BE2C (cell line): ENCODE measurements at regions not wholly inside any gene's neighbourhood (a gene's known extent, or its start where the extent isn't known, plus 50 kb on each side); places are given as distances from the start of the nearest gene placed in this dataset.

Experiments used
- DNase-seq: peaks from one replicate; pipeline ENCODE4 v3.0.0-alpha.2; 2020
- H3K27me3 ChIP-seq: fragments of 250-450 bp; sonication (Bioruptor Pico); 2 replicates; pipeline ENCODE4 v1.5.1; 2020; ENCODE audit warnings: mild to moderate bottlenecking
- H3K36me3 ChIP-seq: fragments of 250-450 bp; sonication (Bioruptor Pico); 2 replicates; pipeline ENCODE4 v1.5.1; 2020; ENCODE audit warnings: mild to moderate bottlenecking
- H3K4me1 ChIP-seq: fragments of 250-450 bp; sonication (Bioruptor Pico); 2 replicates; pipeline ENCODE4 v1.5.1; 2020
- H3K4me3 ChIP-seq: 2 replicates; pipeline ENCODE4 v1.5.1; 2011; ENCODE audit warnings: low read depth, low read length
- H3K9me3 ChIP-seq: fragments of 250-450 bp; sonication (Bioruptor Pico); 2 replicates; pipeline ENCODE4 v1.5.1; 2020
- TF ChIP-seq, protein P1 (sequence below): IDR thresholded peaks from 2 replicates; pipeline ENCODE4 v1.5.1; 2012; ENCODE audit warnings: mild to moderate bottlenecking, low read depth, low read length

DNA sequence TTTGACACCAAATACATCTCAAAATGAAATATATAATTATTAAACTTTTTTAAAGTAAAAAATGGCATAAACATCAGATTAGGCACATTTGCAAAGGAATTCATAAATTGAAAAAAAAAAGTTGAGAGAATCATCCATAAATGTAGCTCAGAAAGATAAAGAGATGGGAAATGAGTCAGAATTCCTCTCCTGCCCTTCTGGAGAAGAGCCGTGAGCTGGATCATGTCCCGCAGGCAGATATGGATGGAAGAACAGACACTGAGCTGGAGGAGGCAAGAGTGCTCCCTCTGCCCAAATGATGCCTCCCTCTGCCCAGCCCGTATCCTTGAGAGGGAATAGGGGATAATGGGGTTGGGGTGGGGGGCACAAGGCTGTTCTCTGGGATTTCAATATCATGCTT lies 190.9 kb downstream of the TFCP2L1 start:
- Histone ChIP-seq H3K9me3 (no peaks in the 10 kb centered on the region), H3K27me3 (no peaks in the 10 kb centered on the region), H3K4me3 (no peak overlapping the region), H3K4me1 (no peaks in the 10 kb centered on the region), H3K36me3 (no peaks in the 10 kb centered on the region)
- TF ChIP-seq, protein P1, sequence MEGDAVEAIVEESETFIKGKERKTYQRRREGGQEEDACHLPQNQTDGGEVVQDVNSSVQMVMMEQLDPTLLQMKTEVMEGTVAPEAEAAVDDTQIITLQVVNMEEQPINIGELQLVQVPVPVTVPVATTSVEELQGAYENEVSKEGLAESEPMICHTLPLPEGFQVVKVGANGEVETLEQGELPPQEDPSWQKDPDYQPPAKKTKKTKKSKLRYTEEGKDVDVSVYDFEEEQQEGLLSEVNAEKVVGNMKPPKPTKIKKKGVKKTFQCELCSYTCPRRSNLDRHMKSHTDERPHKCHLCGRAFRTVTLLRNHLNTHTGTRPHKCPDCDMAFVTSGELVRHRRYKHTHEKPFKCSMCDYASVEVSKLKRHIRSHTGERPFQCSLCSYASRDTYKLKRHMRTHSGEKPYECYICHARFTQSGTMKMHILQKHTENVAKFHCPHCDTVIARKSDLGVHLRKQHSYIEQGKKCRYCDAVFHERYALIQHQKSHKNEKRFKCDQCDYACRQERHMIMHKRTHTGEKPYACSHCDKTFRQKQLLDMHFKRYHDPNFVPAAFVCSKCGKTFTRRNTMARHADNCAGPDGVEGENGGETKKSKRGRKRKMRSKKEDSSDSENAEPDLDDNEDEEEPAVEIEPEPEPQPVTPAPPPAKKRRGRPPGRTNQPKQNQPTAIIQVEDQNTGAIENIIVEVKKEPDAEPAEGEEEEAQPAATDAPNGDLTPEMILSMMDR: no peak
- DNase-seq: no peak

DNA sequence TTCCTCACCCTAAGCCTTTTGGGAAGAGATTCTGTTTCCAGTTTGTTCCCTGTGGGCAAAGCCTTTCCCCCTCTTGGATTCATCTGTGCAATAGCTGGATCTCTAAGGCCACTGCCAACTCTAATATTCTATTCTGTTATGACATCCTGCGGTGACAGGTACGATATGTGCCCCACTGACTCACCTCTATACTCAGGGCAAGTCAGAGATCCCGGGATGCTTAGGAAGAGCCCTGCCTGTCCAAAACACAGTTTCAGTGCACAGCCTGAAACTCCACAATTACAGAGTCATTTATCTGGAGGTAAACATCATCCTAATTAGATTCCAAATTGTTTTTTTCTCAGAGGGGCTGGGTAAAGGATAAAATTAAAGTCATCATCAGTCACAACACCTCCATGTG lies 190.2 kb downstream of the TFCP2L1 start:
- Histone ChIP-seq H3K9me3 (no peaks in the 10 kb centered on the region), H3K27me3 (no peaks in the 10 kb centered on the region), H3K36me3 (no peaks in the 10 kb centered on the region), H3K4me1 (no peaks in the 10 kb centered on the region), H3K4me3 (no peak overlapping the region)
- no peak for DNase-seq
- TF ChIP-seq, protein P1: no peak

DNA sequence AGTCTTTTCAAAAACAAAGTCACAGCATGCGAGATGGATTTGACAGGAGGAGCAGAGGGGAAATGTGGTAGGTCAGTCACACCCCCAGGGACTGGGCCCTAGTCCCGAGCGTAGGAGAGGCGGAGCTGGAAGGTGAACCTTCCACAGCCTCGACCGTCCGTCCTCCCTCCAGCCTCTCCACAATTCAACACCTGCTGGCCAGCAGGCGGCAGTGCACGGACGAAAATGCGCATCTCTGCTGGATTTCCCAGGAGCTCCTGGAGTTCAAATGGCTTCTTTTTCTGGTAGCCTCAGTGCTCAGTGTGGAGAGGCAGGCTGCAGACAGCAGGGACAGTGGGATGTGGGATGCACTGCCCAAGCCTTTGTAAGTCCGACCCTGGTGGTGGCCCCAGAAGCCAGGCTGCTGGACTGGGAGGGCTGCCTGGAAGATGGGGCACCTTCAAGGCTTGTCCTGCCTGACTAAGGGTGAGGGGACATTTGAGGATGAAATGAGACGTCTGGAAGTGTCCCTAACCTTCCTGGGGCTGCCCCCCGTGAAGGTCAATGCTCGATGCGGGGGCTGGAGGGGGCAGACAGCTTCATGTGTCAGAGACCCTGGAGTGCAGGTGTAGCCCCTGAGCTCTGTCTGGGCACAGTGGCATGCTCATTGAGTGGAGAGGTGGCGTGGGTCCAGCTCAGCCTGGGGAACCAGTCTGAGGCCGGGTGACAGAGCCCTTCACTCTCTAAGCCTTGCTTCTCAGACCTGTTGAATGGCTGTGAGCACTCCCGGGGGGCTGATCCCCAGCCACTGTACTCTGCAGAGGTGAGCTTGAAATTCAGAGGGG lies 189.5 kb downstream of the TFCP2L1 start:
- H3K27me3 ChIP-seq: no peaks in the 10 kb centered on the region

DNA sequence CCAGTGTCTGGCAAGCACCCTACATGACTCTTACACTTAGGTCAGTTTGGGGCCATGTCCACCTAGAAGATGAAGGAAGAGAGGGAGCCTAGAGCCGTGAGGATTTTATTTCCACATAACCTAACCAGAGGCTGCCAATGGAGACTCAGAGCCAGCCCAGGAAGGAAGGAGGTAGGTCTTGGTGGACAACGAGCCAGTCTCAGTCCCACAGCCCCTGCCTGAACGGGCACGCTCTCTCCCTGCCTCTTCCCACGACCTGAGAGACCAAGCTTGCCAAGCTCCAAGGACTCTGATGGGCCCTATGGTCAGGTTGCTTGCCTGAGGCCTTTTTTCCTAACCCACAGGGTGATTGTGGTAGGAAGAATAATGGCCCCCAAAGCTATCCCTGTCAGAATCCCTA lies 188.4 kb downstream of the TFCP2L1 start:
- TF ChIP-seq, protein P1: no peak
- DNase-seq: no peak
- Histone ChIP-seq H3K4me1 (no peaks in the 10 kb centered on the region), H3K36me3 (no peaks in the 10 kb centered on the region), H3K9me3 (no peaks in the 10 kb centered on the region), H3K4me3 (no peak overlapping the region), H3K27me3 (no peaks in the 10 kb centered on the region)

More for the DNA sequence above, 189.5 kb downstream of the TFCP2L1 start:
- Histone ChIP-seq H3K4me3 (no peak overlapping the region), H3K4me1 (no peaks in the 10 kb centered on the region), H3K9me3 (no peaks in the 10 kb centered on the region), H3K36me3 (no peaks in the 10 kb centered on the region)
- DNase-seq: peak; percentile 70
- TF ChIP-seq, protein P1: peak; percentile 70

DNA sequence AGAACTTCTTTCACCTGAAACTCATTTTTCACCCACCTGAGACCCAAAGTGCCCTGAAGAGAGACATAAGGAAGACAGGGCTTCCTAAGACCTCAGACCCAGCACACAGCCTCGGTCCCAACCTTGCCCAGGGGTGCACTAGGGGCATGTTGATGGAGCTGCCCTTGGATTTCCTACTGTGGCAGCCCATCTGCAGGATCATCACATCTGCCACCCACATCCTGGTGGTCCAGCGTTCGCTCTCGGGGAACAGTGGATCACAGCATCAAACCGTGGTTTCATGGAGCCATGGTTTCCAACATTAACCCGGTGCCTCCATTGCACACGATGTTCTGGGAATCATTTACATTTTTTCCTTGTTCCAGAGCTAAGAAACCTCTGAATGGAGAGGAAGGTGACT lies 186.4 kb downstream of the TFCP2L1 start:
- TF ChIP-seq, protein P1: no peak
- Histone ChIP-seq H3K4me1 (no peaks in the 10 kb centered on the region), H3K27me3 (no peaks in the 10 kb centered on the region), H3K36me3 (no peaks in the 10 kb centered on the region), H3K9me3 (no peaks in the 10 kb centered on the region), H3K4me3 (no peak overlapping the region)
- DNase-seq: no peak
